Upper lobe of left lung (tissue), 4 donors: ENCODE measurements at regions not wholly inside any gene's neighbourhood (a gene's known extent, or its start where the extent isn't known, plus 50 kb on each side); places are given as distances from the start of the nearest gene placed in this dataset.

Experiments
- CTCF ChIP-seq, 6 experiments: fragments of 450-650 bp in 4 of 6; fragments of 200-600 bp in 2 of 6; sonication (generic) in 2 of 6; IDR thresholded peaks; one replicate each; pipeline ENCODE4 v1.5.1; 2016 to 2019; ENCODE audit warnings: antibody characterized with exemption in 6 of 6
- POLR2A ChIP-seq, 4 donors: fragments of 450-650 bp; IDR thresholded peaks; one replicate each; pipeline ENCODE4 v1.5.1; 2016 to 2017; ENCODE audit warnings: antibody characterized with exemption in 4 of 4, mild to moderate bottlenecking in 2 of 4

GRCh38 chr20:41669708-41670263 is 51.6 kb upstream of the CHD6 start:
- TF ChIP-seq POLR2A (IDR thresholded peaks at IDR 0.05) = no peak
- TF ChIP-seq CTCF (IDR thresholded peaks at IDR 0.05) = no peak
